HG03575 (cell line): ENCODE measurements at regions not wholly inside any gene's neighbourhood (a gene's known extent, or its start where the extent isn't known, plus 50 kb on each side); places are given as distances from the start of the nearest gene placed in this dataset.

Experiments
- ATAC-seq: cut with Tn5 transposase; IDR thresholded peaks from one replicate; pipeline ENCODE4 v1.9.1; 2021; ENCODE audit not compliant: unreplicated experiment, insufficient number of reproducible peaks, low FRiP score; ENCODE audit errors: extremely low read depth

GRCh38 chr13:73983109-73983508, 151.1 kb downstream of the KLF12 start:
- ATAC-seq: no peak

DNA sequence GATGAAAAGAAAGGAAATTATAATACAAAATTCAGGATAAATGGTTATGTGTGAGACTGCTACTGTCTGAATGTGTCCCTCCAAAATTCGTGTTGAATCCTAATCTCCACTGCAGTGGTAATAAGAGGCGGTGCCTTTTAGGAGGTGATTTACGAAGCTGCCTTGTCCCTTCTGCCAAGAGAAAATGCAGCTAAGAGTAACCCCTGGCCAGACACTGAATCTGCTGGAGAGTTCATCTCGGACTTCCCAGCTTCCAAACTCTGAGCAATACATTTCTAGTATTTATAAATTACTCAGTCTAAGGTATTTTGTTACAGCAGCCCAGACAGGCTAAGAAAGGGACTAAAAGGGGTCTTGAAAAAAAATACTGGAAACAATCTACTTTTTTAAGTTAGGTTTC, 152.6 kb downstream of the KLF12 start:
- no peak for ATAC-seq

DNA sequence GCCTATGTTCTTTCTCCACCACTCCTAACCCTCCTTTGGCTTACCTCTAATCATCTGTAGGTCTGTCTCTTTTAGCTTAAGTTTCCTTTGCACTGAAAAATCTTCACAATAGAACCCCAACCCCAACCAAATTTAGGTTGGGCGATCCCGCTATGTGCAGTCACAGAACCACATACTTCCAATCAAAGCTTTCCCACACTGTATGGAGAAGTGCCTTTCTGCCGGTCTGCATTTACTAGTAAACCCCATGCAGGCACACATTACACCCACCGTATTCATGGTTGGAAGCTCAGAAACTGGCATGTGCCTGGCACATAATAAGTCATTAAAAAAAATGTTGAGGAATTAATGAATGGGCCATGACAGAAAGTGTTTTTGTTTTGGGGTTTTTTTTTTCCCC, 158.4 kb downstream of the KLF12 start:
- ATAC-seq: no peak

DNA sequence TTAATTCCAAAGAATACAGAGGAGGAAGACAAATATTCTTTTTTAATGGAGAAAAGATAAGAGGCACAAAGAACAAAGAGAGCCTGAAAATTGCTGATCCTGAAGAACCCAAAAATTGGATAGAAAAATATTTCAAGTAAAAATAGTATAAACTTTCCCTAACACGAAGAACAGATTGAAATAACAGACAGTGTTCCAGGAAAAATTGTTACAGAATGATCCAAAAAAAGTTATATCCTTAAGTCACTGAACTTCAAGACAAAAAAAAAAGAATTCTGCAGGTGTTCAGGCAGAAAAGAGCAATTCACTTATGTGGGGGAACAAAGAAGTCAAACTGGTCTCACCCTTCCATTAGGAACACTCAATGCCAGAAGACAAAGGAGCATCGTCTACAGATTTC, 160.2 kb downstream of the KLF12 start:
- no peak for ATAC-seq

DNA sequence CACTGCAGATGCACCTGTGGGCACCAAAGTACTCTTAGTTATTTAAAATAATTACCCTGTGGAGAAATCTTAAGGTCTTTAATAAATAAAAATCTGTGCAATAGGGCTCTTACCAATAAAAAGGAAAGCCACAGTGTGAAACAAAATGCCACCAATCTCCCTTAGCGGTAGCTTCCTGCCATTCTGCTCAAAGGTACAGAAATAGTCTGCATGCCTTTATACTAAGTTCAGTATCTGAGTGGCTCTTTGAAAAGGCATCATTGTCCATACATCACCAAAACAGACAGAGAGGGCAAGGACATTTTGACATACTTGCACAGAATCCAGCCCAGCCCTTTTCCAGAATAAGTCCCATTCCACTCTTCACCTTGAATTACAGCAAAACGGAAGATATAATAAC, 161.0 kb downstream of the KLF12 start:
- ATAC-seq: no peak

DNA sequence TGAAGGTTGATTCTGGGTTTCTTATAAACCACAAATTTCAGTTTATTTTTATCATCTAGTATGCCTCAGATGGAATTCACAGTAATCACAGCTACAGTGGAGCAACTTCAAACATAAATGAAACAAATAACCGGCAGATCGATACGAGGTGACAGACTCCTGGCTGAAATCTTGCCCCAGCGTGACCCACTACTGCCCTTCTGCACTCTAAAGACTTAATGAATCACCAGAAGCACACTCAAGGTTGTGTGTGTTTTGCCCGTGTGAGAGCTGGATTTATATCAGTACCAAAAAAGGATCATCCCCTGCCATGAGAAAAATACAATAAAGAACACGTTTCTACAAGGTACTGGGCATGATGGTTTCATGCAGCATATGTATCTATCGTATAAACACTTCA, 161.7 kb downstream of the KLF12 start:
- no peak for ATAC-seq

- no peak for ATAC-seq
Measured at GRCh38 chr13:73971481-73971880, 162.7 kb downstream of the KLF12 start.

GRCh38 chr13:73970421-73971055, 163.7 kb downstream of the KLF12 start:
- ATAC-seq: no peak

DNA sequence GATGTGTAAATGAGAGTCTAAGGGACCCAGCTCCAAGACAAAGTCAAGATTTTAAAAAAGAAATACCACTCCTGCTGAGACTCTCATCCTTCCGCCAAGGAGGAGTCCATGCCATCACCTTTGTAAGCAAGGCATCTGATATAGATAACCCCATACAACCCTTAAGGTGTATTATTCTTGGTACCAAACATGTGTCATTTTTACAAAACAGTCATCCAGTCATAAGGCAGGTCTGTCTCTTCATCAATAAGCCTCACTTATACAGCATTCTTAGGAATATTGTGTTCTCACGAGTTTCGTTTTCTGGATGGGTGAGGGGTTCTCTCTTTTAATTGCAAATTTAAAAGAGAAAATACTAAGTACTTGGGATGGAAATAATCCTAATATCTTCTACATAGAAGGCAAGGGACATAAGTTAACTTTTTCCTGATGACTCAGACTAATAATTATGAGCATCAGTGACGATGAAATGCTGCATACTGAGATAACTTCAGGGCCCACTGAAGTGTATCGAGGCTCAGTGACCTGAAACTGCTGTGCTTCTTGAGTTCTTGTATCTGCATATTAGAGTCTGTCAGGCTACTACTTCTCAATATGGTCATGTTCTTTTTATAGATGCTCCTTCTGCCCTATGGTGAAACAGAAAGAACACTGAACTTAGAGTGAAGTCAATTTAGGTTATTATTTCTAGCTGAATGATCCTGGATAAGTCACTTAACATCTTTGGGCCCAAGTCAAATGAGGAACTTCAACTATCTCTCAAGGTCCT, 166.6 kb downstream of the KLF12 start:
- peak; percentile 99 for ATAC-seq

DNA sequence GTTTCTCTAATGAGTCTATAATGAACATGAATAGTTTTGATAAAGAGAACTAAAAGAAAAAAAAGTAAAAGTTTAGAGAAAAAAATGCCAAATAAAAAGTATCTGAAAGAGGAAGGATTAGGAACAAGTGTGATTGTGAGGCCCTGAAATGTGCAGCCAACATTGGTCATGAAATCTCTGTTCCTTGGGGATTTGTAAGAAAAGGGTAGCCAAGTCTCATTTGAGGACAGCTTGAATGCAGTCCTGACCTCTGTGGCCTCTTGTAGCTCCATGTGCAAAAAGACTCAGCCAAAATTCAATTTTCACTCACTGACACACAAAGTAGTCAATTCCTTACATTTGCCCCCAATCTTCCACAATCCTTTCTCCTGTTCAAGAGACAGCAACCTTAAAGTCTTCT, 167.9 kb downstream of the KLF12 start:
- ATAC-seq: no peak

GRCh38 chr13:73962284-73962683, 171.9 kb downstream of the KLF12 start:
- no peak for ATAC-seq

DNA sequence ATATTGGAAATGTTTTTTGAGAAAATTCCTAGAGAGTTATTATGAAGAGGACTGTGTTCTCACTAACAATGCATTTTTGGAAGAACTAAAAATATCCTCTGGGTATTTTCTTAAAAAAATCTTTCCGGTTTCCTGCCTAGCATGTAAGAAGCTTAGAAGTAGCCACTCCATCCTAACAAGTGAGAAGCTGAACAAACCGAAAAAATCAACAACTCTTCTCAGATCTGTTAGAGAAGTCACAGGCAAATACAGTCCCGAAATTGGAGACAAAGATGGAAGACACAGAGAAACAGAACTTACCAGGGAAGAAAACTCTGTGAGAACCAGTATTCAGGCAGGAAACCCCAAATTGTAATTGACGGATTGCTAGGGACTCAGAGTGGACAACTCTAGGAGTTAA, 173.0 kb downstream of the KLF12 start:
- ATAC-seq: no peak

GRCh38 chr13:73960474-73960873, 173.7 kb downstream of the KLF12 start:
- ATAC-seq: no peak

DNA sequence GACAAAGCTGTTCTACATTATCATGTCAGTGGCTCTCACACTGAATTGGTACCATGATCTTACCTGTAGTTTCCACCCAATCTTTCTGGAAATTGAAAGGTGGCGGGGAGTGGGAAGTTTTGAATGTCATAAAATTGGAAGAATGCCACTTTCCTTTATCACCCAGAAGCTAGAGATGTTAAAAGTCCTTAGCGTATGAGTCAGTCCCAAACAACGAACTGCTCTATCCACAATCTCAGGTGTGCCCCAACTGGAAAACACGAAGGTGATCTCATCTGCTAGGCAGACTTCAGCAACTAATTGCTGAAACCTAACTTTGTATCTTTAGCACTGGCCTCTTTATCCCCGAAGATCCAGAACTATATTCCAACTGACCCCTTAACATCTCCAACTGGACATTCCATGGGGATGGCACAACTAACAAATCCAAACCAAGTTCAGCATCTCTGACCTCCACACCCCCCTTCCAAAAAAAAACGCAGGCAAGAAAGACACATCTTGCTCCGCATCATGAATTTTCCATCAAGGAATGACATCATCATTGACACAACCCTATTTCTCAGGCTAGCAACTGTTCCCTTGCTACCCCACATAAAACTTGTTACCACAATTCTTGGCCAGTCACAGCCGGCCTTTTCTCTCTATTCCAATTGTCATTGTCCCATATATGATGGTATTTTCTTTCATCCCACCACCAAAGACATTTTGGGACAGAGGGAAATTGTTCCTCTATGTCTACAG, 175.4 kb downstream of the KLF12 start:
- ATAC-seq: no peak

DNA sequence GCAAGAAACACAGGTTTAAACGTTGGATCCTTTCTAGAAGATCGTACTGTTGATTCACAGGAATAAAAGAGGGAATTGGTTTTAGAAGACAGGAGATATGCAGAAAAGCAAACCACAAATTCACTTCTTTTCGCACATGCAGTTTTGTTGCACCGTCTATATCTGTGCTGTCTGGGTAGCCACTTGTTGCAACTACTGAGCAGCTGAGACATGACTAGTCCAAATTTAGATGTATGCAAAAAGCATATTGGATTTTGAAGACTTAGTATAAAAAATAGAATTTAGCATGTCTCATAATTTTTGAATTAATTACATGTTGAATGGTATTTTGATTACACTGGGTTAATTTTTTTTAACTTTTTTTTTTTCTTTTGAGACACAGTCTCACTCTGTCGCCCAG, 176.3 kb downstream of the KLF12 start:
- ATAC-seq: no peak

DNA sequence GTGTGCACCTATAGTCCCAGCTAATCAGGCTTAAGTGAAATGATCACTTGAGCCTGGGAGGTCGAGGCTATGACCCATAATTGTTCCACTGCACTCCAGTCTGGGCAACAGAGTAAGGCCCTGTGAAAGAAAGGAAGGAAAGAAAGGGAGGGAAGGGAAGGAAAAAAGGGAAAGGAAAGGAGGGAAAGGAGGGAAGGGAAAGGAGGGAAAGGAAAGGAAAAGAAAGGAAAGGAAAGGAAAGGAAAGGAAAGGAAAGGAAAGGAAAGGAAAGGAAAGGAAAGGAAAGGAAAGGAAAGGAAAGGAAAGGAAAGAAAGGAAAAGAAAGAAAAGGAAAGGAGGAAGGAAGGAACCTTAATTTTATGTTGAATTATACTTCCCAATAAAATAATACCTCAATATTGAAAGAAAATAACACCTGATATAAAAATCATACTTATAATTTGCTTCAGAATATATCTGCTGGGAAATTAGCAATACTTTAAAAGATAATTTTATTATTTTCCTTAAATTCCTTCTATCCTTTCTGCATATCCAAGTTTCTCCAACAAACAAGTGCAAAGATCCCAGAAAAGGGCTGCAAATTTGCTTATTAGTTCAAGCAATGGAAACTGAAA, 177.3 kb downstream of the KLF12 start:
- ATAC-seq: no peak

DNA sequence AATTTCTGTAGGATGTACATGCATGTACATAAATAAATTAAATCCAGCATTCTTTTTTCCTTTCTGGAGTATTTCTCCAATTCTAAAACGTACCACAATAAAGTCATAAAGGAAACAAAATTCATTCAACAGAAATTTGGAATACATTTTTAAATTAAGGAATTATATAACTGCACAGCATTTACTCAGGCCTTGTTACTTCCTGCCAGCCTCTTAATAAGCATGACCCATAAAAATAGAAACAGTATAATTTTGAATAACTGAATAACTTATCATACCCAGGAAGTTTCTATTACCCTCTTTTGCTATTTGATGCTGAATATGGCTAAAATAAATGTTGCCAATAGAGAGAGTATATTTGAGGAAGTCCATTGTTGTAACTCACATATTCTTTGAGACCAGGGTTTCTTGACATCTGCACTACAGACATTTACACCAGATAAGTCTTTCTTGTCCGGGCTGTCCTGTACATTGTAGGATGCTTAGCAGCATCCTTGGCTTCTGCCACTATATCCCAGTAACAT, 178.2 kb downstream of the KLF12 start:
- no peak for ATAC-seq

DNA sequence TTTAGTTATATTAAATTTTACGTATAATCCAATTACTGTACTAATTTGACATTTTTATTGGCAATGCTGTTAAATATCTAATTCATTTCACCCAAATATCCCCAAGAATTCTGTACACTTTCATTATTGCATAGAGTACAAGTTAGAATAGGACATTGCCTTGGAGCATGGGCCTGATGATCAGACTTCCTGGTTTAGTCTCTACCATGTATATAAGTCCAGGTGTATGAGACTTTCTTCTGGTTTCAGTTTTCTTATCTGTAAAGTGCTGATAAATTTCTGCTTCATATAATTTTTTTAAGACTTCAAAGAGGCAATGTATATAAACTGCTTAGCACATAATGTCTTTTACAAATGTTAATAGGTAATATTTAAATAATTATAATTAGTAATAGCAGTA, 179.4 kb downstream of the KLF12 start:
- ATAC-seq: no peak

DNA sequence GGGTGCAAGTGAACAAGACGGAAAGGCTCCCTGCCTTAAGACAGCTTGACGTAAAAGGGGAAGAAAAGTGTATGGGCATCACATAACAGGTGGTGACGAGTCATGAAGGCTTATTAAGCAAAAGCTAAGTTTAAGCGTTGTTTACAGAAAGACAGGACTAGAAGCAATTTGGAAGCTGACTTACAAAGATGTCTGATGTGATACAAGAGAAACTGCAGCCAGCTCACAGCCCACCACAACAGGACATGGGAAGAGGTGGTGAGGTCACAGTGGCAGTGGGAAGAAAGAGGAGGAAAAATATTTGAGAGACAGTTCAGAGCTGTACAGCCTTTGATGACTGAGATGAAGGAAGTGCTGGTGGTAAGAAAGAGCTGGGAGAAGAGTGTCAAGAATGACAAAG, 181.6 kb downstream of the KLF12 start:
- ATAC-seq: no peak
